Tibial nerve (tissue), 4 donors: ENCODE measurements at regions not wholly inside any gene's neighbourhood (a gene's known extent, or its start where the extent isn't known, plus 50 kb on each side); places are given as distances from the start of the nearest gene placed in this dataset.

ENCODE experiments used
- DNase-seq, 2 donors: peaks; one replicate each; pipeline ENCODE4 v3.0.0-alpha.2; 2019; ENCODE audit warnings: low spot score in 2 of 2
- H3K27ac ChIP-seq, 4 donors: fragments of 200-600 bp; sonication (generic) in 3 of 4; one replicate each; pipeline ENCODE4 v1.5.1; 2017 to 2019; ENCODE audit warnings: mild to moderate bottlenecking in 1 of 4
- H3K27me3 ChIP-seq, 2 donors: fragments of 200-600 bp; sonication (generic) in 1 of 2; one replicate each; pipeline versions ENCODE4 v1.5.1 to v1.6.0; 2017 to 2019
- H3K36me3 ChIP-seq, 3 donors: fragments of 200-600 bp; sonication (generic); one replicate each; pipeline ENCODE4 v1.5.1; 2018 to 2019
- H3K4me1 ChIP-seq, 4 donors: fragments of 200-600 bp; sonication (generic) in 3 of 4; one replicate each; pipeline ENCODE4 v1.5.1; 2017 to 2019
- H3K4me3 ChIP-seq, 4 donors: fragments of 200-600 bp; sonication (generic) in 3 of 4; one replicate each; pipeline ENCODE4 v1.5.1; 2017 to 2019; ENCODE audit warnings: mild to moderate bottlenecking in 1 of 4, moderate library complexity in 1 of 4
- H3K9me3 ChIP-seq, 4 donors: fragments of 200-600 bp; sonication (generic) in 3 of 4; one replicate each; pipeline ENCODE4 v1.5.1; 2017 to 2019
- EP300 ChIP-seq, 2 donors: sonication (generic); formaldehyde crosslinking; IDR thresholded peaks; one replicate each; pipeline ENCODE4 v1.6.1; 2017; ENCODE audit warnings: antibody characterized with exemption in 2 of 2, mild to moderate bottlenecking in 1 of 2
- POLR2A ChIP-seq, 2 donors: fragments of 450-650 bp; IDR thresholded peaks; one replicate each; pipeline ENCODE4 v1.6.1; 2017; ENCODE audit warnings: antibody characterized with exemption in 2 of 2, mild to moderate bottlenecking in 2 of 2, moderate library complexity in 2 of 2
- WGBS, 2 donors: methylation state at CpG; one replicate each; pipeline ENCODE4 v1.1.5; 2018; 5-methylcytosine and 5-hydroxymethylcytosine counted together
- TF ChIP-seq, protein P1 (sequence below), 5 experiments: fragments of 200-600 bp in 3 of 5; fragments of 450-650 bp in 2 of 5; sonication (generic) in 3 of 5; IDR thresholded peaks; one replicate each; pipeline ENCODE4 v1.5.1; 2016 to 2019; ENCODE audit warnings: antibody characterized with exemption in 5 of 5, mild to moderate bottlenecking in 3 of 5, moderate library complexity in 2 of 5

GRCh38 chr5:74333430-74333829 lies 307.1 kb downstream of the ENC1 start:
- Histone ChIP-seq H3K27me3 (no peaks in the 10 kb centered on the region), H3K9me3 (peaks cover 0 to 3% (median 0%) of the 10 kb centered on the region in 4 donors), H3K36me3 (no peaks in the 10 kb centered on the region), H3K4me3 (no peak overlapping the region), H3K27ac (no peak overlapping the region), H3K4me1 (peaks cover 0 to 3% (median 0%) of the 10 kb centered on the region in 4 donors)
- TF ChIP-seq, protein P1, sequence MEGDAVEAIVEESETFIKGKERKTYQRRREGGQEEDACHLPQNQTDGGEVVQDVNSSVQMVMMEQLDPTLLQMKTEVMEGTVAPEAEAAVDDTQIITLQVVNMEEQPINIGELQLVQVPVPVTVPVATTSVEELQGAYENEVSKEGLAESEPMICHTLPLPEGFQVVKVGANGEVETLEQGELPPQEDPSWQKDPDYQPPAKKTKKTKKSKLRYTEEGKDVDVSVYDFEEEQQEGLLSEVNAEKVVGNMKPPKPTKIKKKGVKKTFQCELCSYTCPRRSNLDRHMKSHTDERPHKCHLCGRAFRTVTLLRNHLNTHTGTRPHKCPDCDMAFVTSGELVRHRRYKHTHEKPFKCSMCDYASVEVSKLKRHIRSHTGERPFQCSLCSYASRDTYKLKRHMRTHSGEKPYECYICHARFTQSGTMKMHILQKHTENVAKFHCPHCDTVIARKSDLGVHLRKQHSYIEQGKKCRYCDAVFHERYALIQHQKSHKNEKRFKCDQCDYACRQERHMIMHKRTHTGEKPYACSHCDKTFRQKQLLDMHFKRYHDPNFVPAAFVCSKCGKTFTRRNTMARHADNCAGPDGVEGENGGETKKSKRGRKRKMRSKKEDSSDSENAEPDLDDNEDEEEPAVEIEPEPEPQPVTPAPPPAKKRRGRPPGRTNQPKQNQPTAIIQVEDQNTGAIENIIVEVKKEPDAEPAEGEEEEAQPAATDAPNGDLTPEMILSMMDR (IDR thresholded peaks at IDR 0.05): no peak
- TF ChIP-seq EP300 (IDR thresholded peaks at IDR 0.05) (no peak), POLR2A (IDR thresholded peaks at IDR 0.05) (no peak)
- no peak for DNase-seq

DNA sequence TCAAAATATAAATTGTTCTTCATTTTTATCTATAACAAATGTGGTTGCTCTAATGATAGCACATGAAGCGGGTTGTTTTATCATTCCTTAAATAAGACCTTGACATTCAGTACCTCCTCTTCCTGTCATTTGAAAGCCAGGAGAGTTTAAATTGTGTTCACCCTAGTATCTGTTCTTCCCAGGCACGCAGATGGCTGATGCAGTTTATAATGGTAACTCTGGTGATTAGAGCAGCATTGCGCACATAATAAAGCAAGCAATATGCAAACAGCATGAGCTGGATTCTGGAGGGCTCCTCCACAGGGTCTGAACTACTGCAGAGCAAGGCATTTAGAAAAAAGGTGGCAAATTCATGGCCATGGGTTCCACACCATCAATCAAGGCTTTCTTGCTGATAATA lies 307.8 kb downstream of the ENC1 start:
- Histone ChIP-seq H3K27me3 (no peaks in the 10 kb centered on the region), H3K4me1 (peaks cover 0 to under 1% (median 0%) of the 10 kb centered on the region in 4 donors)
- no peak for TF ChIP-seq POLR2A (IDR thresholded peaks at IDR 0.05)
- TF ChIP-seq, protein P1 (IDR thresholded peaks at IDR 0.05): no peak
- TF ChIP-seq EP300 (IDR thresholded peaks at IDR 0.05): no peak

GRCh38 chr5:74332006-74332405 lies 308.5 kb downstream of the ENC1 start:
- Histone ChIP-seq H3K27ac (no peak overlapping the region), H3K27me3 (no peaks in the 10 kb centered on the region), H3K4me1 (no peaks in the 10 kb centered on the region), H3K9me3 (no peaks in the 10 kb centered on the region), H3K36me3 (no peaks in the 10 kb centered on the region), H3K4me3 (no peak overlapping the region)
- DNase-seq: no peak
- TF ChIP-seq POLR2A (IDR thresholded peaks at IDR 0.05) (no peak), EP300 (IDR thresholded peaks at IDR 0.05) (no peak)
- TF ChIP-seq, protein P1 (IDR thresholded peaks at IDR 0.05): no peak
- 87 to 89% methylated on average over 7 of the region's 7 CpGs for WGBS, 2 donors

More for the DNA sequence above, 307.8 kb downstream of the ENC1 start:
- Histone ChIP-seq H3K9me3 (peaks cover 0 to 3% (median 0%) of the 10 kb centered on the region in 4 donors), H3K36me3 (no peaks in the 10 kb centered on the region), H3K27ac (no peak overlapping the region), H3K4me3 (no peak overlapping the region)
- 84 to 94% methylated on average over 3 of the region's 3 CpGs for WGBS, 2 donors
- DNase-seq: no peak

DNA sequence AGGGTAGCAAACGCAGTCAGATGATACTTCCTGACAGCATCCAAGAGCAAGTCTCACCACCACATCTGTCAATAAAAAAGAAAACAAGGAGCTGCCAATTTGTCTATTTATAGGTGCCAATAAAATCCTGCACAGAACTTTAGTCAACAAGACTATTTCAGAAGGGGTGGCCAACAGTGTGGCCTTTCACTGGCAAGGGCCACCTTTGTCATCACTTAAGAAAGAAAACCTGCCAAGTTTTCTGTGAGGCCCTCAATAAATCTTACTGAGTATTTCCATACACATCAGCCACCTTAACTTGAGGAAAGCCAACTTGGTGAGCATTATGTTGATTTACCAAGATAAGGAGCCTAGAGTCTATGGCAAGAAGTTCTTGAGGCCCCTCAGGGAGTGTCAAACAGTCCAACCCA lies 312.3 kb downstream of the ENC1 start:
- Histone ChIP-seq H3K4me1 (no peaks in the 10 kb centered on the region), H3K27me3 (no peaks in the 10 kb centered on the region), H3K36me3 (no peaks in the 10 kb centered on the region), H3K9me3 (no peaks in the 10 kb centered on the region), H3K27ac (no peak overlapping the region), H3K4me3 (no peak overlapping the region)
- 89 to 92% methylated on average over 1 of the region's 1 CpG for WGBS, 2 donors
- no peak for DNase-seq
- TF ChIP-seq, protein P1 (IDR thresholded peaks at IDR 0.05): no peak

GRCh38 chr5:74327339-74327685 lies 313.2 kb downstream of the ENC1 start:
- no peak for TF ChIP-seq POLR2A (IDR thresholded peaks at IDR 0.05)
- TF ChIP-seq EP300 (IDR thresholded peaks at IDR 0.05): no peak
- TF ChIP-seq, protein P1 (IDR thresholded peaks at IDR 0.05): no peak
- H3K27ac ChIP-seq: no peak overlapping the region
- H3K9me3 ChIP-seq: no peaks in the 10 kb centered on the region
- no peak overlapping the region for H3K4me3 ChIP-seq
- no peaks in the 10 kb centered on the region for H3K4me1 ChIP-seq
- H3K27me3 ChIP-seq: no peaks in the 10 kb centered on the region
- no peaks in the 10 kb centered on the region for H3K36me3 ChIP-seq
- 77 to 88% methylated on average over 2 of the region's 2 CpGs for WGBS, 2 donors
- DNase-seq: no peak
